ENCODE measurements at regions not wholly inside any gene's neighbourhood (a gene's known extent, or its start where the extent isn't known, plus 50 kb on each side); places are given as distances from the start of the nearest gene placed in this dataset.

DNA sequence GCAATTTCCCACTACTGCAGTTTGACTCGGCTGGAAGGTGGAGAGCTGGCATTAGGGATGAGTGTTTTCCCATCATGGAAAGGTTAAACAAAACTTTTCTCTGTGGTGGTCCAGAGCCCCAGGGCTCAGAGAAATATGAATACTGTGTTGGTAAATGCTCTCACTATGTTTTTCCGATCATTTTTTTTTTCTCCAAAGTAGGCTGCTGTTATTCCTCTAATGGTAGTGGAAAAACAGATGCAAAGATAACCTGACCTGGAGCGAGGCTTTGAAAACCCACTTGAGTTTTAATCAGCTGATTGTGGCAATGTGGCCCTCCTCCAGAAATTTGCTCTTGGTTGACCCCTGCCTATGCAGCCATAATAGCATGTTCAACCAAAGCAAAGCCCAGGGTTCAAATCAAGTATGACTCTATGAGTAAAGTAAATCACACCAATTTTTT, 320.8 kb upstream of the CTNNB1 start:
- TF ChIP-seq, protein P1, sequence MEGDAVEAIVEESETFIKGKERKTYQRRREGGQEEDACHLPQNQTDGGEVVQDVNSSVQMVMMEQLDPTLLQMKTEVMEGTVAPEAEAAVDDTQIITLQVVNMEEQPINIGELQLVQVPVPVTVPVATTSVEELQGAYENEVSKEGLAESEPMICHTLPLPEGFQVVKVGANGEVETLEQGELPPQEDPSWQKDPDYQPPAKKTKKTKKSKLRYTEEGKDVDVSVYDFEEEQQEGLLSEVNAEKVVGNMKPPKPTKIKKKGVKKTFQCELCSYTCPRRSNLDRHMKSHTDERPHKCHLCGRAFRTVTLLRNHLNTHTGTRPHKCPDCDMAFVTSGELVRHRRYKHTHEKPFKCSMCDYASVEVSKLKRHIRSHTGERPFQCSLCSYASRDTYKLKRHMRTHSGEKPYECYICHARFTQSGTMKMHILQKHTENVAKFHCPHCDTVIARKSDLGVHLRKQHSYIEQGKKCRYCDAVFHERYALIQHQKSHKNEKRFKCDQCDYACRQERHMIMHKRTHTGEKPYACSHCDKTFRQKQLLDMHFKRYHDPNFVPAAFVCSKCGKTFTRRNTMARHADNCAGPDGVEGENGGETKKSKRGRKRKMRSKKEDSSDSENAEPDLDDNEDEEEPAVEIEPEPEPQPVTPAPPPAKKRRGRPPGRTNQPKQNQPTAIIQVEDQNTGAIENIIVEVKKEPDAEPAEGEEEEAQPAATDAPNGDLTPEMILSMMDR (IDR thresholded peaks at IDR 0.05), result no peak
- TF ChIP-seq, protein P2, sequence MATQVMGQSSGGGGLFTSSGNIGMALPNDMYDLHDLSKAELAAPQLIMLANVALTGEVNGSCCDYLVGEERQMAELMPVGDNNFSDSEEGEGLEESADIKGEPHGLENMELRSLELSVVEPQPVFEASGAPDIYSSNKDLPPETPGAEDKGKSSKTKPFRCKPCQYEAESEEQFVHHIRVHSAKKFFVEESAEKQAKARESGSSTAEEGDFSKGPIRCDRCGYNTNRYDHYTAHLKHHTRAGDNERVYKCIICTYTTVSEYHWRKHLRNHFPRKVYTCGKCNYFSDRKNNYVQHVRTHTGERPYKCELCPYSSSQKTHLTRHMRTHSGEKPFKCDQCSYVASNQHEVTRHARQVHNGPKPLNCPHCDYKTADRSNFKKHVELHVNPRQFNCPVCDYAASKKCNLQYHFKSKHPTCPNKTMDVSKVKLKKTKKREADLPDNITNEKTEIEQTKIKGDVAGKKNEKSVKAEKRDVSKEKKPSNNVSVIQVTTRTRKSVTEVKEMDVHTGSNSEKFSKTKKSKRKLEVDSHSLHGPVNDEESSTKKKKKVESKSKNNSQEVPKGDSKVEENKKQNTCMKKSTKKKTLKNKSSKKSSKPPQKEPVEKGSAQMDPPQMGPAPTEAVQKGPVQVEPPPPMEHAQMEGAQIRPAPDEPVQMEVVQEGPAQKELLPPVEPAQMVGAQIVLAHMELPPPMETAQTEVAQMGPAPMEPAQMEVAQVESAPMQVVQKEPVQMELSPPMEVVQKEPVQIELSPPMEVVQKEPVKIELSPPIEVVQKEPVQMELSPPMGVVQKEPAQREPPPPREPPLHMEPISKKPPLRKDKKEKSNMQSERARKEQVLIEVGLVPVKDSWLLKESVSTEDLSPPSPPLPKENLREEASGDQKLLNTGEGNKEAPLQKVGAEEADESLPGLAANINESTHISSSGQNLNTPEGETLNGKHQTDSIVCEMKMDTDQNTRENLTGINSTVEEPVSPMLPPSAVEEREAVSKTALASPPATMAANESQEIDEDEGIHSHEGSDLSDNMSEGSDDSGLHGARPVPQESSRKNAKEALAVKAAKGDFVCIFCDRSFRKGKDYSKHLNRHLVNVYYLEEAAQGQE (IDR thresholded peaks at IDR 0.05; ENCODE audit: insufficient read depth in 1 of 2, low read depth in 2 of 2, low read length in 1 of 2), result no peak
- TF ChIP-seq POLR2AphosphoS5 (IDR thresholded peaks at IDR 0.05; ENCODE audit: low read depth, low read length), result no peak
- TF ChIP-seq SIN3A (IDR thresholded peaks at IDR 0.05; ENCODE audit: borderline replicate concordance, insufficient read depth, low read depth, low read length), result no peak
- no peak for TF ChIP-seq TCF7L2 (IDR thresholded peaks at IDR 0.05; ENCODE audit: low read depth, low read length)
